GM18520 (cell line): ENCODE measurements at regions not wholly inside any gene's neighbourhood (a gene's known extent, or its start where the extent isn't known, plus 50 kb on each side); places are given as distances from the start of the nearest gene placed in this dataset.

Experiments
- ATAC-seq: cut with Tn5 transposase; IDR thresholded peaks from one replicate; pipeline ENCODE4 v1.9.1; 2021; ENCODE audit not compliant: unreplicated experiment

GRCh38 chr6:100944644-100945043 is 63.5 kb upstream of the ASCC3 start:
- ATAC-seq = no peak

DNA sequence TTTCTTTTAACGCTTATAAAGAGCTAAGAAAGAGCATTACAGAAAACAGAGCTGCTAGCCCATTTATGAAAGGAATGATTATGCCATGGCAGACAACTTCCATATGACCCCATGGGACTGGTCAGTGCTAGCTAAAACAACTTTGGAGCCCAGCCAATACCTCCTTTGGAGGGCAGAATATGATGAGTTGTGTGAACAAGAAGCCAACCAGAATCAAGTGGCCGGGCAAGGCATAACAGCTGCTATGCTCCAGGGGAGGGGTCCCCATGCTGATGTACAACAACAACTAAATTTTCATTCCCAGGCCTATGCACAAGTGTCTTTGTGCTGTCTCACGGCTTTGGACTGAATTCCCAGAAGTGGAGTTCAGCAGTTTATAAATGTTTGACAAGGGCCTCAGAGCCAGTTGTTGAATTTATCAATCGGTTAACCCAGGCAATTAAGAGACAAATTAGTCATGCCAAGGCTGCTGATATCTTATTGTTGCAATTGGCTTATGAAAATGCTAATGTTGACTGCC is 65.0 kb upstream of the ASCC3 start:
- ATAC-seq = no peak

DNA sequence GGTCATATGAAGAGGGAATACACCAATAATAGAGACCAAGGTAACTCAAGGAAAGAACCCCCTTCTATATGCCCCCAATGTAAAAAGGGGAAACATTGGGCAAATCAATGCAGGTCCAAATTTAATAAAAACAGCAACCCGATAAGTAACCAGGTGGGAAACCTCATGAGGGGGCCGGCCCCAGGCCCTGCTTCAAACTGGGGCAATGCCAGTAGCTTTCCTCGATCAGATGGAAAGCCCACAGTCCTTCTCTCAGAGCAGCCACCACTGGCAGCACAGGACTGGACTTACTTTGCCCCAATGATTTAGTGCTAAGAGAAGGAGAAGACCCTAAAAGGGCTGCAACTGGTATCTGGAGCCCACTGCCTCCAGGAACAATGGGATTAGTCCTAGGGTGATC is 65.6 kb upstream of the ASCC3 start:
- no peak for ATAC-seq

- no peak for ATAC-seq
Measured at GRCh38 chr6:100948381-100949133, 67.4 kb upstream of the ASCC3 start.

- no peak for ATAC-seq
Measured at GRCh38 chr6:100952006-100952405, 70.9 kb upstream of the ASCC3 start.

DNA sequence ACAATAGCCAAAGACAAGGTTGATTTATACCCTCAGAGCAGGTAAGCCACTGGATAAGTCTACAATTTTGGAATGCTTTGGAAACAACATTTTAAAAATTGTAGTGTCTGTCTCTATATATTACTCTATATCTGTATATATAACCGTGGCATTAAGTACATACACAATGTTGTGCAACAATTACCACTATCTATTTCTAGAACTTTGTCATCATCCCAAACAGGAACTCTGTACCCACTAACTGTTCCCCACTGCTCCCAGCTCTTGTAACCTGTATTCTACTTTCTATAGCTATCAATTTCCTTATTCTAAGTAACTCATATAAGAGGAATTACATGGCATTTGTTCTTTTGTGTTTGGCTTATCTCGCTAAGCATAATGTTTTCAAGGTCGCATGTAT is 78.2 kb upstream of the ASCC3 start:
- no peak for ATAC-seq

GRCh38 chr6:100962466-100962865 is 81.3 kb upstream of the ASCC3 start:
- no peak for ATAC-seq

GRCh38 chr6:100965067-100965466 is 83.9 kb upstream of the ASCC3 start:
- no peak for ATAC-seq

DNA sequence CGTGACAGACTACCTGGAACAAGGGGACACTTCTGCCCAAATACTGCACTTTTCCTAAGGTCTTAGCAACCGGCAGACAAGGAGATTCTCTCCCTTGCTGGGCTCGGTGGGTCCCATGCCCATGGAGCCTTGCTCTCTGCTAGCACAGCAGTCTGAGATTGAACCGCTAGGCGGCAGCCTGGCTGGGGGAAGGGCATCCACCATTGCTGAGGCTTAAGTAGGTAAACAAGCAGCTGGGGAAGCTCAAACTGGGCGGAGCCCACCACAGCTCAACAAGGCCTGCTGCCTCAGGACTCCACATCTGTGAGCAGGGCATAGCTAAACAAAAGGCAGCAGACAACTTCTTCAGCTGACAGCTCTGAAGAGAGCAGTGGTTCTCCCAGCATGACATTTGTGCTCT is 87.8 kb upstream of the ASCC3 start:
- ATAC-seq = no peak

DNA sequence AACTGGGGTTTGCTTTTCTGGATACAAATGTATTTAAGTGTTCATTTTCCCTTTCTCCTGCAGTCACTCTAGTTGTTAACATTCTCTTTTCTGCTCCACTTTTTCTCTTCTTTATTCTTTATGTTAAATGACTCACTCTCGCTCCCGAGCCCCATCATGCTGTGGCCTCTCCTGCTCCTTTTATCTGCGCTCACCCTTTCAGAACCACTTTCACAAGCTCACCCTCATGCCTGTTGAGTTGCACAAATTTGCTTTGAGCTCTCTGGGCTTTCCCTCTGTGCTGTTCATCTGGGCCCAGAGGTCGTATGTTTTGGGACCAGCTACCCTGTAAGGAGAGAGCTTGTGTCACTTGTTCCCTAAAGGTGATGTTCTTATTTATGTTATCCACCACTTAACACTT is 98.1 kb upstream of the ASCC3 start:
- no peak for ATAC-seq

DNA sequence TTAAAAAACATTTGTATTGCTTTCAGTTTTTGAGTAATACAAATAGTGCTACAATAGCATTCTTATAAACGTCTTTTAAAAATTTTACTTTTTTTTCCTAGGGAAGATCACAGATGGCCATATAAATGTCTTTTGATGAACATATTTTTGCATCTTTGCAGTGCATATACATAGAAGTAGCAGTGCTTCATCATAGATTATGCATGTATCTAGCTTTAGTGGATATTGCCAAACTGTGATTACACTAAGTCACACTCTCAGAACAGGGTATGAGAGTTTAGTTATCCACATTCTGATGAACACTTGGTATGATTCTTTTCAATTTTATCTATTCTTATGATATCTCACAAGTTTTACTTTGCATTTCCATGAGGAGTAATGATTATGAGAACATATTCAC is 99.8 kb upstream of the ASCC3 start:
- no peak for ATAC-seq

DNA sequence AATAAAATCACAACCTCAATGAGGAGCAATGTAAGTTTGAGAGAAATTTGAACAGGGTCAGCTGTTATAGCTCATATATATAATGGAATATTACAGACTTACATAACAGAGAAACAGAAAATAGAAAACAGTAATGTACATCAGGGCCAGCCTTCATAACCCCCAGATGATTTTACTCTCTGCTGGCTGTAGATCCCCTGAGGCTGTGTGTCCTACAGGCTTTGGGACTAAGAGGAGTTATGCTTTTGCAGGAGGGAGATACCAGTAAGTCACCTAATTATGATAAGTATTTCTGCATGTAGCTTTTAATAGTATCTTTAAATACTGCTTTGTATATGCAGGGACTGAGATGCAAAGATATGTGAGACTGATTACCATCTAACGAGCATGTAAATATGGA is 105.8 kb upstream of the ASCC3 start:
- no peak for ATAC-seq

DNA sequence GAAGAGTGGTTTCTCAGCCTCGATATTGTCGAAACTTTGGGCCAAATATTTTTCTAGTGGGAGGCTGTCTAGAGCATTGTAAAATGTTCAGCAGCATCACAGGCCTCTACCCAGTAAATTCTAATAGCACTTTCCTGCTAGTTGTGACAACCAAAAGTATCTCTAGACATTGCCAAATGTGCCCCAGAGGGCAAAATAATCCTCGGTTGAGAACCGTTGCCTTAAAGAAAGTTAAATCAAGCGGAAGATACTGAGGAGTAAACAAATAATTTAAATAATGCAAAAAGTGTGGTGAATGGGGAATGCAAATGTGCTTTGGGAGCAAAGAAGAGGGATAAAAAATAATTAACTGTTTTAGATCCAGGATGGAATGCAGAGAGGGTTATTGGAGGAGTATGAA is 106.4 kb upstream of the ASCC3 start:
- ATAC-seq = no peak

DNA sequence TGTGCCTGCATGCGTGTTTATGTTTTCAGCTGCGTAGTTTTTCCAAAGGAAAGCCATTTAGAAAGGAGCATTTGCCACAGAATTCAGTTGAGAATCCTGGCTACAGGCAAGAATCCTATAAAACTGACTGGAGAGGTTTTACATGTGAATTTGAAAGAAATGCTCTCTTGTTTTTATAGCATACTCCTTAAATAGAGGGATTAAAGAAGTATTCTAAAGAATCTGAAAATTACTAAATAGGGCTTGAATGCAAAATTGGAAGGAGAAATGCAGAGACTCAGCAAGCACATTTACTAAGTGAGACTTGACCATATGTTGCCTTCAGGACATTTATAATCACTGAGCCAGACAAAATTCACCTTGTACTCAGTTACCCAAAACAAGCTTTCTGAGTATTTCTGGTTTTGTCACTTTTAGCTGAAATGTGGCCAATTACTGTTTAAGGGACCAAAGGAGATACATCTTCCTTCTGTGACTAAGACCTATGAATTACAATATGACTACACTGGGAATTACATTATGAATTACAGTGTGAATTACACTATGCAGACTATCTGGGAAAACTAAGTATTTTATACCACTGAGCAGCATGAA is 107.4 kb upstream of the ASCC3 start:
- no peak for ATAC-seq

GRCh38 chr6:100990070-100990469 is 108.9 kb upstream of the ASCC3 start:
- ATAC-seq = no peak

- ATAC-seq = no peak
Measured at GRCh38 chr6:100996409-100996808, 115.3 kb upstream of the ASCC3 start.

GRCh38 chr6:100998111-100998510 is 117.0 kb upstream of the ASCC3 start:
- ATAC-seq = no peak

GRCh38 chr6:100999034-100999597 is 118.0 kb upstream of the ASCC3 start:
- ATAC-seq = no peak

DNA sequence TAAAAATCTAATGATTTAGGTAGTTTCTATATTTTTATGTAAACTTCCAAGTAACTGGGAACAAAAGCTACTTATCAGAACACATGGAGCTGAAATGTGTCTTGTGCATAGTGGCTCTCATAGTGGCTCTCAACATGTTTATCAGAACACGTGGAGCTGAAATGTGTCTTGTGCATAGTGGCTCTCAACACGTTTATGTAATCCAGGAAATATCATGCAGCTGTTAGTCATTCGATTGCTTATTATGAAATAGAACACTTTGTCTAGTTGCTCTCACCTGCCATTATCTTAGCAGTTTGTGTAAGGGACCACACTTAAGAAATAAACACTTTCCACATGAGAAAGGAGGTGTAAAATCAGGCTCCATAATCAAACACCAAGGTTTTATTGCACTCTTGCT is 119.2 kb upstream of the ASCC3 start:
- ATAC-seq = no peak

GRCh38 chr6:101001012-101001411 is 119.9 kb upstream of the ASCC3 start:
- no peak for ATAC-seq

GRCh38 chr6:101001607-101002006 is 120.5 kb upstream of the ASCC3 start:
- ATAC-seq = no peak

DNA sequence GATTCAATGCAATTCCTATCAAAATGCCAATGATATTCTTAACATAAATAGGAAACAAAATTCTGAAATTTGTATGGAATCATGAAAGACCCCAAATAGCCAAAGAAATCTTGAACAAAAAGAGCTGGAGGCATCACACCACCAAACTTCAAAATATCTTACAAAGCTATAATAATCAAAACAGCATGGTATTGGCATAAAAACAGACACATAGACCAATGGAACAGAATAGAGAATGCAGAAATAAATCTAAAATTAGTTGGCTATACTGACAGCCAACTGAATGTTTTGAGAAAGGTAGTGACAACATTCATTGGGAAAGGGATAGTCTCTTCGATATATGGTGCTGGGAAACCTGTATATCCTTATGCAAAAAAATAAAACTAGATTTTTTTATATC is 121.9 kb upstream of the ASCC3 start:
- no peak for ATAC-seq
